Psoas muscle (tissue), 7 donors: ENCODE measurements at regions not wholly inside any gene's neighbourhood (a gene's known extent, or its start where the extent isn't known, plus 50 kb on each side); places are given as distances from the start of the nearest gene placed in this dataset.

ENCODE experiments used
- ATAC-seq, 4 donors: fragments of 200-7000 bp; cut with Tn5 transposase; one replicate each; pipeline ENCODE4 v1.9.1; 2020; ENCODE audit warnings: moderate library complexity in 3 of 4, mild to moderate bottlenecking in 2 of 4
- DNase-seq, 2 donors: peaks; one replicate each; pipeline ENCODE4 v3.0.0-alpha.2; 2020
- H3K27ac ChIP-seq: fragments of 200-600 bp; one replicate; pipeline ENCODE4 v1.8.0; 2022
- H3K27me3 ChIP-seq, 3 donors: fragments of 200-600 bp in 1 of 3; one replicate each; pipeline versions ENCODE4 v1.6.1 to v1.8.0; 2013 to 2022; ENCODE audit warnings: low read length in 2 of 3, mild to moderate bottlenecking in 2 of 3, moderate library complexity in 1 of 3; ENCODE audit not compliant: insufficient read depth in 3 of 3
- H3K36me3 ChIP-seq, 2 donors: fragments of 200-600 bp in 1 of 2; one replicate each; pipeline versions ENCODE4 v1.6.1 to v1.8.0; 2013 to 2022; ENCODE audit warnings: low read depth in 1 of 2, mild to moderate bottlenecking in 1 of 2, moderate library complexity in 1 of 2; ENCODE audit not compliant: insufficient read depth in 1 of 2
- H3K4me1 ChIP-seq: fragments of 200-600 bp; one replicate; pipeline ENCODE4 v1.8.0; 2022
- H3K4me3 ChIP-seq: fragments of 200-600 bp; one replicate; pipeline ENCODE4 v1.8.0; 2022; ENCODE audit warnings: mild to moderate bottlenecking
- H3K9me3 ChIP-seq: fragments of 200-600 bp; one replicate; pipeline ENCODE4 v1.8.0; 2022
- CTCF ChIP-seq: fragments of 200-600 bp; IDR thresholded peaks from one replicate; pipeline ENCODE4 v1.8.0; 2022; ENCODE audit warnings: antibody characterized with exemption
- WGBS, 3 donors: extraction: QIAGEN DNeasy Blood & Tissue Kit; methylation state at CpG; one replicate each; pipeline versions ENCODE4 v1.1.6 to v1.1.7; 2013; 5-methylcytosine and 5-hydroxymethylcytosine counted together
- intact Hi-C, 2 donors: fragments of 100-400 bp; cut with DNase I; formaldehyde crosslinking; loops; one replicate each; pipeline versions ENCODE4 v1.11.0 to v1.14.2; 2022
- donor health status: healthy with polysubstance abuse.
- donor health status: DM: no; HTN: no; CAD: no; lungs with moderate emphysema.
- donor health status: Bipolar disorder and iron deficiency.
- donor health status: healthy.
- donor health status: DM: yes; HTN: yes; CAD: no.
- donor health status: DM: no; HTN: no; CAD: no.
- donor health status: DM: yes; HTN: yes; CAD: no.

- no peak for ATAC-seq
- Histone ChIP-seq H3K4me3 (no peak overlapping the region), H3K36me3 (no peaks in the 10 kb centered on the region), H3K9me3 (no peaks in the 10 kb centered on the region), H3K4me1 (no peaks in the 10 kb centered on the region), H3K27ac (no peak overlapping the region), H3K27me3 (no peaks in the 10 kb centered on the region)
- no peak for TF ChIP-seq CTCF
- DNase-seq: no peak
- intact Hi-C loops: no loop called here
- WGBS, 3 donors: 93 to 95% (median 94%) methylated on average over 5 of the region's 5 CpGs
Observed at GRCh38 chr5:20056933-20057332, 68.9 kb upstream of the CDH18 start.

DNA sequence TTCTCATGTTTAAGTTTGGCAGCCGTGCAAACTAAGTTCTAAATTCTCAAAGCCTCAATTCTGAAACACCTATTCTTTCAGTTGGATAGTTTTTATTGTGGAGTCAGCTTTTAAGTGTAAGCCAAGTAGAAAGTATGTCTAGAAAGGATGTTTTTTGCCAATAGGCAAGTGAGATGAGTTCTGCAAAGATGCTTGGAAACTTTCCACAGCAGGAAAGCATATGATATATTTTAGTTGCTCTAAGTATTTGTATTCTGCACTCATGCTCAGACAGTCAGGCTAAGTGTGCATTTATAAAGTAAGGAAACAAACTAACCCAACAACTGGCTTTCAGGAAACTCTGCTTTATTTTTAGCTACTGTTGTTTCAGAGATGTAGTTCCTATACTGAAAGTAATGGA lies 67.3 kb upstream of the CDH18 start:
- no peak for TF ChIP-seq CTCF
- Histone ChIP-seq H3K9me3 (no peaks in the 10 kb centered on the region), H3K27me3 (no peaks in the 10 kb centered on the region), H3K36me3 (no peaks in the 10 kb centered on the region), H3K27ac (no peak overlapping the region), H3K4me1 (no peaks in the 10 kb centered on the region), H3K4me3 (no peak overlapping the region)
- DNase-seq (no peak), ATAC-seq (no peak)
- 78 to 89% (median 85%) methylated on average over 1 of the region's 1 CpG for whole genome bisulfite sequencing, 3 donors
- intact Hi-C loops: no loop called here

GRCh38 chr5:20050262-20050661 lies 62.3 kb upstream of the CDH18 start:
- H3K4me3 ChIP-seq: no peak overlapping the region
- ATAC-seq (no peak), DNase-seq (no peak)
- no peaks in the 10 kb centered on the region for H3K4me1 ChIP-seq
- no peaks in the 10 kb centered on the region for H3K27me3 ChIP-seq
- H3K36me3 ChIP-seq: no peaks in the 10 kb centered on the region
- no peak overlapping the region for H3K27ac ChIP-seq
- TF ChIP-seq CTCF: no peak
- no peaks in the 10 kb centered on the region for H3K9me3 ChIP-seq
- intact Hi-C loops: no loop called here

- Histone ChIP-seq H3K36me3 (no peaks in the 10 kb centered on the region), H3K27me3 (no peaks in the 10 kb centered on the region), H3K9me3 (peaks cover 3% of the 10 kb centered on the region), H3K4me3 (no peak overlapping the region), H3K27ac (no peak overlapping the region), H3K4me1 (no peaks in the 10 kb centered on the region)
- ATAC-seq (no peak), DNase-seq (no peak)
- no peak for TF ChIP-seq CTCF
- intact Hi-C loops: no loop called here
Observed at GRCh38 chr5:20044460-20044859, 56.5 kb upstream of the CDH18 start.

- Histone ChIP-seq H3K27me3 (no peaks in the 10 kb centered on the region), H3K27ac (no peak overlapping the region), H3K4me3 (no peak overlapping the region), H3K36me3 (no peaks in the 10 kb centered on the region), H3K9me3 (peaks cover 5% of the 10 kb centered on the region), H3K4me1 (no peaks in the 10 kb centered on the region)
- 57 to 59% (median 58%) methylated on average over 6 of the region's 6 CpGs for WGBS, 3 donors
- no peak for TF ChIP-seq CTCF
- ATAC-seq (no peak), DNase-seq (no peak)
- intact Hi-C loops: no loop called here
Observed at GRCh38 chr5:20041326-20042274, 53.6 kb upstream of the CDH18 start.
